Activated naive CD8-positive, alpha-beta T cell (primary cell): ENCODE measurements at regions not wholly inside any gene's neighbourhood (a gene's known extent, or its start where the extent isn't known, plus 50 kb on each side); places are given as distances from the start of the nearest gene placed in this dataset.

Experiments
- H3K27ac Mint-ChIP-seq: one replicate; pipeline ENCODE4 v1.8.0; 2021; ENCODE audit warnings: mixed read lengths
- H3K27me3 Mint-ChIP-seq: one replicate; pipeline ENCODE4 v1.8.0; 2021; ENCODE audit warnings: mixed read lengths
- H3K36me3 Mint-ChIP-seq: one replicate; pipeline ENCODE4 v1.8.0; 2021; ENCODE audit warnings: mixed read lengths
- H3K4me1 Mint-ChIP-seq: one replicate; pipeline ENCODE4 v1.8.0; 2021; ENCODE audit warnings: low read depth, mixed read lengths
- H3K4me3 Mint-ChIP-seq: one replicate; pipeline ENCODE4 v1.8.0; 2021; ENCODE audit warnings: mild to moderate bottlenecking, mixed read lengths
- H3K9me3 Mint-ChIP-seq: one replicate; pipeline ENCODE4 v1.8.0; 2021; ENCODE audit warnings: low read depth, mixed read lengths

DNA sequence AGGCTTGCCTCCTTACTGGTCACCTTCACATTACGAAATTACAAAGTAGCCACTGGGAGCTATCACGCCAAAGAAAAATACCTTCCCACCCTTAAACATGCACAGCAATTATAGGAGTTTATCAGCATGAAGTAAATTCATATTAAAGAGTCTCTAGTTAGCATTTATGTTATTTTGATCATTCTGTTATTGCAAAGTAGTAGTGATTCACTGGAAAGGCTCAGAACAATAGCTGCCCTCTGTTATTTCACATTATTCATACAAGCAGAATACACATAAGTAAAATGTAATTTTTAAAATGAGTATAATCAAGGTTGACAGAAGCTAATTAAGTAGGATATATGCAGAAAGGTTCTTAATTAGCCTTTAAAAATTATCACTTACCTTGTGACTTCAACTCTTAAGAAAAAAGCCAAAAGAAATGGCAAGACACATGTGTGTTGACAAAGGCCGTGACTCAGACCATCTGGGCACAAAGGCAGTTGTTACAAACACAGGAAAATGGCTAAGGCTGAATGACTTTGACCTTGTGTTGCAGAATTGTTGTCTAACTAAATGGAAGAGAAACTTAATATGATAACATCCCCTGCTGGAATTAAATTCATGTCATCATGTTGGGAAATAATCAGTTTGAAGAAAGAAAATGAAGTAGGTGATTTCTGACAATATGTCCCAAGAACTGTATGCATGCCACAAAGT, 108.3 kb downstream of the ARL6IP6 start:
- no peaks in the 10 kb centered on the region for H3K9me3 Mint-ChIP-seq
- no peak overlapping the region for H3K27ac Mint-ChIP-seq
- H3K4me1 Mint-ChIP-seq, result no peaks in the 10 kb centered on the region
- H3K36me3 Mint-ChIP-seq, result no peaks in the 10 kb centered on the region
- no peaks in the 10 kb centered on the region for H3K27me3 Mint-ChIP-seq
- no peak overlapping the region for H3K4me3 Mint-ChIP-seq

GRCh38 chr2:152825834-152826233, 107.4 kb downstream of the ARL6IP6 start:
- Mint-ChIP-seq H3K4me1 (no peaks in the 10 kb centered on the region), H3K9me3 (no peaks in the 10 kb centered on the region), H3K4me3 (no peak overlapping the region), H3K36me3 (no peaks in the 10 kb centered on the region), H3K27me3 (no peaks in the 10 kb centered on the region), H3K27ac (no peak overlapping the region)

GRCh38 chr2:152823905-152824304, 105.5 kb downstream of the ARL6IP6 start:
- H3K9me3 Mint-ChIP-seq, result no peaks in the 10 kb centered on the region
- no peaks in the 10 kb centered on the region for H3K27me3 Mint-ChIP-seq
- H3K36me3 Mint-ChIP-seq, result no peaks in the 10 kb centered on the region
- H3K27ac Mint-ChIP-seq, result no peak overlapping the region
- H3K4me1 Mint-ChIP-seq, result no peaks in the 10 kb centered on the region
- no peak overlapping the region for H3K4me3 Mint-ChIP-seq

DNA sequence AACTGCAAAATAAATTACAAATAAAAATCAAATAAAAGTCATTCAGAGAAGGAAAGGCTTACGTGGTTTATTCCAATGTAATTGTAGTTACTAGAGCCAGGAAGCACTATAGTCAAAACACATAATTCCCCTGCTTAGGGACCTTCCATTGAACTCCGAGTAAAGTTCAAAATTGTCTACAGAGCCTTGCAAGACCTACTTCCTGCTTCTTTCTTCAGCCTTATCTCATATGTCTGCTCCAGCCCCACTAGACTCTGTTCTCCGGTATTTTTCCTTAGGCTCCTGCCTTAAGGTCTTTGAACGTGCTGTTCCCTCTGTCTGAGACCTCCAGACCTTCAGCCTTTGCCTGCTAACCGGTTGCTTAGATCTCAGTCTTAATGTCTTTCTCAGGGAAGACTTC, 104.3 kb downstream of the ARL6IP6 start:
- Mint-ChIP-seq H3K4me1 (no peaks in the 10 kb centered on the region), H3K4me3 (no peak overlapping the region), H3K27ac (no peak overlapping the region), H3K9me3 (no peaks in the 10 kb centered on the region), H3K36me3 (no peaks in the 10 kb centered on the region), H3K27me3 (no peaks in the 10 kb centered on the region)

- H3K36me3 Mint-ChIP-seq, result no peaks in the 10 kb centered on the region
Observed at GRCh38 chr2:152820048-152820447, 101.6 kb downstream of the ARL6IP6 start.

DNA sequence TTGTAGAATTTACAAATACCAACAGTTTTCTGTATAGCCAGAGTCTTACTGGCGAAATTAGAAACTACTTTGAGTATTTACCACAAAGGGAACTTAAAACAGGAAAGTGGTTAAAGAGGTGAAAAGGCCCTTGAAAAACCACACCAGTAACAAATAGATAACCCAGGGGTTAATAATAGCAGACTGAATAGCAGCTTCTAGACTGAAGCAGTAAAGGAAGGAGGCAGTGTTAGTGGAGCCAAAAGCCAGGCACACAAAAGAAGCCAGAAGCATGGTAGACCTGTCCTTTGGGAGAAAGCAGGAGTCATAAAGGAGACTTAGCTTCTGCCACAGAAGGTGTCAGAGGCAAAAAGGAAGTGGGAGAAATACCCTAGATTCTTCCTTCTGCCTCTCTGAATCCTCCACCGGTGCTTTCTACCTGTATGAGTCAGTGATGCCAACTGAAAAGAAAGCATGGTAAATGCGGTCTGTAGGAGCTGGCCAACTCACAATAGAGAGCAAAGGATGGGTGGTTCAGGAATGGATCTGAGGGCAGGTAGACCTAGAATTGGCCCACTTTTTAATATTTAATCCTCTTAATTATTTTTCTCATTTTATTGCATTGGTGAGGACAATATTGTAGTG, 97.3 kb downstream of the ARL6IP6 start:
- Mint-ChIP-seq H3K9me3 (peaks cover 7% of the 10 kb centered on the region), H3K27me3 (peaks cover 9% of the 10 kb centered on the region), H3K36me3 (peaks cover 2% of the 10 kb centered on the region), H3K27ac (no peak overlapping the region), H3K4me3 (no peak overlapping the region), H3K4me1 (no peaks in the 10 kb centered on the region)

More at GRCh38 chr2:152820048-152820447, 101.6 kb downstream of the ARL6IP6 start:
- Mint-ChIP-seq H3K9me3 (no peaks in the 10 kb centered on the region), H3K4me3 (no peak overlapping the region), H3K4me1 (no peaks in the 10 kb centered on the region), H3K27ac (no peak overlapping the region), H3K27me3 (peaks cover 5% of the 10 kb centered on the region)

DNA sequence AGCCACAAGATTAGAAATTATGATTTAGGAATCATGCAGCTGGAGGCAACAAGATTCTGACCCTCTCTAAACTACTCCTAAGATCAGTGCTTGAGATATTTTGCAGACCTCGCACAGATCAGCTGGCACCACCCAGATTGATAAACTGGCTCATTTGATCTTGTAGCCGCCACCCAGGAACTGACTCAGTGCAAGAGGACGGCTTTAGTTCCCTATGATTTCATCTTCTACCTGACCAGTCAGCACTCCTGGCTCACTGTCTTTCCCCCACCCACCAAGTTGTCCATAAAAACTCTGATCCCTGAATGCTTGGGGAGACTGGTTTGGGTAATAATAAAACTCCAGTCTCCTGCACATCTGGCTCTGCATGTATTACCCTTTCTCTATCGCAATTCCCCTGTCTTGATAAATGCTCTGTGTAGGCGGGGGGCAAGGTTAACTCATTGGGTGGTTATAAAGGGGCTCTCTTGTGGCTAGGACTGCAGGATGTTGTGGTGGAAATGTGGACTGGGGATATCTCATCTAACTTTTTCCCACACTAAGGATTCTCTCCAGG, 96.1 kb downstream of the ARL6IP6 start:
- Mint-ChIP-seq H3K27me3 (peaks cover 9% of the 10 kb centered on the region), H3K4me3 (no peak overlapping the region), H3K9me3 (peaks cover 7% of the 10 kb centered on the region), H3K36me3 (peaks cover 2% of the 10 kb centered on the region), H3K27ac (no peak overlapping the region), H3K4me1 (no peaks in the 10 kb centered on the region)

- Mint-ChIP-seq H3K36me3 (peaks cover 2% of the 10 kb centered on the region), H3K27ac (no peak overlapping the region), H3K4me3 (no peak overlapping the region), H3K9me3 (peaks cover 7% of the 10 kb centered on the region), H3K27me3 (peaks cover 9% of the 10 kb centered on the region), H3K4me1 (no peaks in the 10 kb centered on the region)
Observed at GRCh38 chr2:152813351-152813750, 94.9 kb downstream of the ARL6IP6 start.
